ENCODE measurements at regions not wholly inside any gene's neighbourhood (a gene's known extent, or its start where the extent isn't known, plus 50 kb on each side); places are given as distances from the start of the nearest gene placed in this dataset.

DNA sequence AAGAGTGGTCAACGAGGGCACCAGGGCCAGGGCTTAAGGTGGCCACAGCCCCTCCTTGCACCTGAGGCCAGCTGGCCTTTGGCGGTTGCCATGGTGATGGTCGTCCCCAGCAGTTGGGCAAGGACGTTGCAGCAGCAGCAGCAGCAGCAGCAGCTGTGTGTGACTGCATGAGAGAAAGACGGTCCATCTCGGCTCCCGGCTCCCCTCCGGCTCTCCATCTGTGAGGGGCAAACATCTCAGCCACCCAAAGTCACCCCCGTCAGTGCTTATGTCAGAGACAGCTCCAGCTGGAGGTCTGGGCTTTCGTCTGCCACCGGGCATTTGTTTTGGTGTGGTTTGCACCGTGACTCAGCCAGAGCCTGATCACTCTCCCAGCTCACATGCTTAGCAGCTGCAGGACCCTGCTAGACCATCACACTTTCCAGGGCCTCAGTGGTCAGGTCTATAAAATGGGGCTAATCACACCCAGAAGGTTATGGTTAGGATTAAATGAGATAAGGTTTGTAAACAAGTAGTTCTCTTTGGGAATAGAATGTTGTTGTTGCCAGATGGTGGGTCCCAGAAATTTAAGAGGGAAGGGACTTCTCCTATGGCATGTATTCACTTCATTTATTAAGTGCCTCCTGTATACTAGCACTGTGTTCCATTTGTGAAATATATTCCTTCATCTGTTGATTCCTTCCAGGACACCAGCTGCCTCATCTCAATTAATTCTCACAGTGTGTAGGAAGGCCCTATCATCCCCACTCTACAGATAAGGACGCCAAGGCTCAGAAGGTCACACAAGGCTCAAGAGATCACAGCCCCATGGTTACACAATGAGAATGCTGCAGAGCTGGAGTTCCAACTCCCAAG lies 212.6 kb upstream of the LHX5 start (continued):
- no peak for TF ChIP-seq BCL6B (tag by site-specific recombination; IDR thresholded peaks at IDR 0.05)
- TF ChIP-seq, protein P1, sequence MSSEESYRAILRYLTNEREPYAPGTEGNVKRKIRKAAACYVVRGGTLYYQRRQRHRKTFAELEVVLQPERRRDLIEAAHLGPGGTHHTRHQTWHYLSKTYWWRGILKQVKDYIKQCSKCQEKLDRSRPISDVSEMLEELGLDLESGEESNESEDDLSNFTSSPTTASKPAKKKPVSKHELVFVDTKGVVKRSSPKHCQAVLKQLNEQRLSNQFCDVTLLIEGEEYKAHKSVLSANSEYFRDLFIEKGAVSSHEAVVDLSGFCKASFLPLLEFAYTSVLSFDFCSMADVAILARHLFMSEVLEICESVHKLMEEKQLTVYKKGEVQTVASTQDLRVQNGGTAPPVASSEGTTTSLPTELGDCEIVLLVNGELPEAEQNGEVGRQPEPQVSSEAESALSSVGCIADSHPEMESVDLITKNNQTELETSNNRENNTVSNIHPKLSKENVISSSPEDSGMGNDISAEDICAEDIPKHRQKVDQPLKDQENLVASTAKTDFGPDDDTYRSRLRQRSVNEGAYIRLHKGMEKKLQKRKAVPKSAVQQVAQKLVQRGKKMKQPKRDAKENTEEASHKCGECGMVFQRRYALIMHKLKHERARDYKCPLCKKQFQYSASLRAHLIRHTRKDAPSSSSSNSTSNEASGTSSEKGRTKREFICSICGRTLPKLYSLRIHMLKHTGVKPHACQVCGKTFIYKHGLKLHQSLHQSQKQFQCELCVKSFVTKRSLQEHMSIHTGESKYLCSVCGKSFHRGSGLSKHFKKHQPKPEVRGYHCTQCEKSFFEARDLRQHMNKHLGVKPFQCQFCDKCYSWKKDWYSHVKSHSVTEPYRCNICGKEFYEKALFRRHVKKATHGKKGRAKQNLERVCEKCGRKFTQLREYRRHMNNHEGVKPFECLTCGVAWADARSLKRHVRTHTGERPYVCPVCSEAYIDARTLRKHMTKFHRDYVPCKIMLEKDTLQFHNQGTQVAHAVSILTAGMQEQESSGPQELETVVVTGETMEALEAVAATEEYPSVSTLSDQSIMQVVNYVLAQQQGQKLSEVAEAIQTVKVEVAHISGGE (tag by site-specific recombination; conservative IDR thresholded peaks at IDR 0.05; ENCODE audit: low read depth): no peak
- no peak for TF ChIP-seq ZNF341 (tag by site-specific recombination; IDR thresholded peaks at IDR 0.05; ENCODE audit: low read depth)
- TF ChIP-seq ZSCAN30 (tag by site-specific recombination; IDR thresholded peaks at IDR 0.05): no peak

DNA sequence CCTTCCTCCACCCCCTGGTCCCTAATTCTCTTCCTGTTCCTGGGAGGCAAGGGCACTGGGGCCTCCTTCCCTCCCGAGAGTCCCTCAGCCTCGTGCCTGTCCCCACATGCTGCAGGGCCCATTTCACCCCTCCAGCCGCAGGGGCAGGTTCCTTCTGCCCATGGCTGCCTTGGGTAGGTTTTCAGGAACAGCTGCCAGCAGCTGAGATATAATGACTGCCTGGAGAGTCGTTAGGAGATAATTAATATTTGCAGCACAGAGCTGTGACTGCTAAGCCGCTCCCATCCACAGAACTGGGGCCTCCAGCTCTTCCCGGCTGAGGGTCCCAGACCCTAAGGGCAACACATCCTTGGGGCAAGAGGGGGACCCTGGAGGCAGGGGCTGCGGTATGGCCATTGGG lies 211.9 kb upstream of the LHX5 start:
- no peak overlapping the region for H3K4me3 ChIP-seq (ENCODE audit: low read depth, low read length)
- CTCF ChIA-PET: no interaction called here
- H3K9me3 ChIP-seq (ENCODE audit: control insufficient read depth, insufficient read depth, low read depth, low read length): no peaks in the 10 kb centered on the region
- no peak overlapping the region for H3K27ac ChIP-seq (ENCODE audit: extremely low read depth, low read depth, low read length)
- POLR2A ChIA-PET: no interaction called here
- TF ChIP-seq ZNF704 (tag by site-specific recombination; IDR thresholded peaks at IDR 0.05) (no peak), ZNF530 (tag by site-specific recombination; IDR thresholded peaks at IDR 0.05; ENCODE audit: low read depth) (no peak), ZNF274 (IDR thresholded peaks at IDR 0.05; ENCODE audit: low read length) (no peak), ZNF274 (tag by site-specific recombination; IDR thresholded peaks at IDR 0.05; ENCODE audit: borderline replicate concordance) (no peak), ZNF211 (tag by site-specific recombination; IDR thresholded peaks at IDR 0.05; ENCODE audit: low read depth) (no peak), KLF16 (tag by site-specific recombination; IDR thresholded peaks at IDR 0.05) (no peak), MZF1 (tag by site-specific recombination; IDR thresholded peaks at IDR 0.05; ENCODE audit: borderline replicate concordance) (no peak), ZNF610 (tag by site-specific recombination; IDR thresholded peaks at IDR 0.05; ENCODE audit: borderline replicate concordance) (no peak), ZNF501 (tag by site-specific recombination; IDR thresholded peaks at IDR 0.05) (no peak), ZNF555 (tag by site-specific recombination; conservative IDR thresholded peaks at IDR 0.05) (no peak), PBX3 (CRISPR knock-in tag; IDR thresholded peaks at IDR 0.05) (no peak), OSR2 (tag by site-specific recombination; IDR thresholded peaks at IDR 0.05) (no peak), ZNF37A (tag by site-specific recombination; IDR thresholded peaks at IDR 0.05) (no peak), FEZF1 (tag by site-specific recombination; IDR thresholded peaks at IDR 0.05) (no peak), ZNF391 (tag by site-specific recombination; IDR thresholded peaks at IDR 0.05; ENCODE audit: borderline replicate concordance, low read depth) (no peak), ZNF518A (tag by site-specific recombination; conservative IDR thresholded peaks at IDR 0.05; ENCODE audit: low read depth) (no peak), ZNF341 (tag by site-specific recombination; IDR thresholded peaks at IDR 0.05; ENCODE audit: low read depth) (no peak)
- H3K4me1 ChIP-seq (ENCODE audit: control insufficient read depth, insufficient read depth, low read length): no peaks in the 10 kb centered on the region
- H3K36me3 ChIP-seq (ENCODE audit: control insufficient read depth in 2 of 2, insufficient read depth in 1 of 2, low read length in 2 of 2): no peaks in the 10 kb centered on the region

All from HEK293 (cell line).